ENCODE measurements at regions not wholly inside any gene's neighbourhood (a gene's known extent, or its start where the extent isn't known, plus 50 kb on each side); places are given as distances from the start of the nearest gene placed in this dataset.

- TF ChIP-seq CTCF (IDR thresholded peaks at IDR 0.05) (no peak), ZFX (IDR thresholded peaks at IDR 0.05; ENCODE audit: borderline replicate concordance) (no peak)
These were observed 107.5 kb downstream of the CYSLTR2 start for GRCh38 chr13:48761256-48761655.

GRCh38 chr13:48769107-48769704 is 115.5 kb downstream of the CYSLTR2 start:
- H3K27ac ChIP-seq = no peak overlapping the region
- TF ChIP-seq CTCF (IDR thresholded peaks at IDR 0.05) (peak; percentile 95), ZFX (IDR thresholded peaks at IDR 0.05; ENCODE audit: borderline replicate concordance) (no peak)

More at GRCh38 chr13:48761256-48761655, 107.5 kb downstream of the CYSLTR2 start:
- no peak overlapping the region for H3K27ac ChIP-seq

GRCh38 chr13:48770372-48770771 is 116.6 kb downstream of the CYSLTR2 start:
- TF ChIP-seq CTCF (IDR thresholded peaks at IDR 0.05) = no peak
- TF ChIP-seq ZFX (IDR thresholded peaks at IDR 0.05; ENCODE audit: borderline replicate concordance) = no peak
- no peak overlapping the region for H3K27ac ChIP-seq

- TF ChIP-seq CTCF (IDR thresholded peaks at IDR 0.05) = no peak
- no peak for TF ChIP-seq ZFX (IDR thresholded peaks at IDR 0.05; ENCODE audit: borderline replicate concordance)
- H3K27ac ChIP-seq = no peak overlapping the region
These were observed 119.2 kb downstream of the CYSLTR2 start for GRCh38 chr13:48772908-48773307.

- TF ChIP-seq ZFX (IDR thresholded peaks at IDR 0.05; ENCODE audit: borderline replicate concordance) (no peak), CTCF (IDR thresholded peaks at IDR 0.05) (no peak)
- no peak overlapping the region for H3K27ac ChIP-seq
These were observed 120.0 kb downstream of the CYSLTR2 start for GRCh38 chr13:48773531-48774275.

GRCh38 chr13:48775285-48775684 is 121.6 kb downstream of the CYSLTR2 start:
- TF ChIP-seq ZFX (IDR thresholded peaks at IDR 0.05; ENCODE audit: borderline replicate concordance) (no peak), CTCF (IDR thresholded peaks at IDR 0.05) (no peak)
- no peak overlapping the region for H3K27ac ChIP-seq

GRCh38 chr13:48775804-48776203 is 122.1 kb downstream of the CYSLTR2 start:
- H3K27ac ChIP-seq = no peak overlapping the region
- TF ChIP-seq ZFX (IDR thresholded peaks at IDR 0.05; ENCODE audit: borderline replicate concordance) (no peak), CTCF (IDR thresholded peaks at IDR 0.05) (no peak)

All from 22Rv1 (cell line).